Neural cell (in vitro differentiated cells): ENCODE measurements at regions not wholly inside any gene's neighbourhood (a gene's known extent, or its start where the extent isn't known, plus 50 kb on each side); places are given as distances from the start of the nearest gene placed in this dataset.

Source experiments
- H2AFZ ChIP-seq: fragments of 200-600, 300-800 bp; sonication (generic), shearing (Covaris generic); 2 replicates; pipeline ENCODE4 v1.6.0; 2014; ENCODE audit warnings: low read depth, mild to moderate bottlenecking, antibody characterized with exemption, low read length, moderate library complexity
- H3F3A ChIP-seq: fragments of 200-600 bp; shearing (Covaris generic); 2 replicates; pipeline ENCODE4 v1.6.1; 2016; ENCODE audit warnings: mild to moderate bottlenecking, moderate library complexity, mixed read lengths, antibody characterized with exemption, low read length; ENCODE audit not compliant: insufficient read depth, poor library complexity, severe bottlenecking
- H3K27ac ChIP-seq: fragments of 200-600, 300-800 bp; sonication (generic), shearing (Covaris generic); 2 replicates; pipeline ENCODE4 v1.5.1; 2014; ENCODE audit warnings: mild to moderate bottlenecking, low read length, moderate library complexity
- H3K27me3 ChIP-seq: fragments of 300-800, 200-600 bp; sonication (generic), shearing (Covaris generic); 2 replicates; pipeline ENCODE4 v1.6.0; 2014; ENCODE audit warnings: mild to moderate bottlenecking, low read depth, low read length, moderate library complexity; ENCODE audit not compliant: insufficient read depth
- H3K36me3 ChIP-seq: fragments of 300-800, 200-600 bp; sonication (generic), shearing (Covaris generic); 2 replicates; pipeline ENCODE4 v1.5.1; 2014; ENCODE audit warnings: mild to moderate bottlenecking, antibody characterized with exemption, low read length, moderate library complexity; ENCODE audit not compliant: insufficient read depth
- H3K4me2 ChIP-seq: fragments of 300-800, 200-600 bp; sonication (generic), shearing (Covaris generic); 2 replicates; pipeline ENCODE4 v1.6.0; 2014; ENCODE audit warnings: mild to moderate bottlenecking, low read length
- H3K4me3 ChIP-seq: fragments of 300-800, 200-600 bp; sonication (generic), shearing (Covaris generic); 2 replicates; pipeline ENCODE4 v1.5.1; 2014; ENCODE audit warnings: mild to moderate bottlenecking, low read length, moderate library complexity
- H3K79me2 ChIP-seq: fragments of 200-600 bp; shearing (Covaris generic); replicated peaks from 2 replicates; pipeline ENCODE4 v1.6.0; 2014; ENCODE audit warnings: mild to moderate bottlenecking, low read length, moderate library complexity; ENCODE audit not compliant: insufficient read depth
- H3K9ac ChIP-seq: fragments of 300-800, 200-600 bp; sonication (generic), shearing (Covaris generic); 2 replicates; pipeline ENCODE4 v1.6.1; 2016; ENCODE audit warnings: mild to moderate bottlenecking, low read length, mixed read lengths
- H3K9me2 ChIP-seq: fragments of 200-600 bp; shearing (Covaris generic); 2 replicates; pipeline ENCODE4 v1.6.1; 2016; ENCODE audit warnings: mild to moderate bottlenecking, low read length, mixed read lengths; ENCODE audit not compliant: insufficient read depth
- H3K9me3 ChIP-seq: fragments of 200-600, 300-800 bp; sonication (generic), shearing (Covaris generic); 2 replicates; pipeline ENCODE4 v1.6.1; 2016; ENCODE audit warnings: mild to moderate bottlenecking, mixed run types, low read length, moderate library complexity, mixed read lengths
- H4K20me1 ChIP-seq: fragments of 200-600 bp; shearing (Covaris generic); 2 replicates; pipeline ENCODE4 v1.6.1; 2016; ENCODE audit warnings: mild to moderate bottlenecking, mixed run types; ENCODE audit not compliant: insufficient read depth
- CTCF ChIP-seq: fragments of 450-650 bp; IDR thresholded peaks from 2 replicates; pipeline ENCODE4 v1.5.1; 2014; ENCODE audit warnings: antibody characterized with exemption, mild to moderate bottlenecking, moderate library complexity; ENCODE audit not compliant: poor library complexity, severe bottlenecking
- EP300 ChIP-seq: fragments of 450-650 bp; conservative IDR thresholded peaks from 2 replicates; pipeline ENCODE4 v1.6.1; 2014; ENCODE audit warnings: antibody characterized with exemption, mild to moderate bottlenecking, moderate library complexity; ENCODE audit not compliant: poor library complexity, severe bottlenecking
- EZH2 ChIP-seq: fragments of 200-600, 300-800 bp; shearing (Covaris generic), sonication (generic); IDR thresholded peaks from 2 replicates; pipeline ENCODE4 v1.6.1; 2014; ENCODE audit warnings: antibody characterized with exemption, low read length, borderline replicate concordance, mild to moderate bottlenecking; ENCODE audit not compliant: insufficient read depth, poor library complexity, severe bottlenecking
- MXI1 ChIP-seq: fragments of 450-650 bp; conservative IDR thresholded peaks from 2 replicates; pipeline ENCODE4 v1.6.1; 2014; ENCODE audit warnings: antibody characterized with exemption, mild to moderate bottlenecking; ENCODE audit not compliant: poor library complexity, severe bottlenecking
- POLR2AphosphoS5 ChIP-seq: IDR thresholded peaks from 2 replicates; pipeline ENCODE4 v1.6.1; 2012
- RAD21 ChIP-seq: fragments of 450-650 bp; conservative IDR thresholded peaks from 2 replicates; pipeline ENCODE4 v1.6.1; 2014; ENCODE audit warnings: antibody characterized with exemption, mild to moderate bottlenecking, moderate library complexity
- SMC3 ChIP-seq: fragments of 450-650 bp; conservative IDR thresholded peaks from 2 replicates; pipeline ENCODE4 v1.6.1; 2014; ENCODE audit warnings: antibody characterized with exemption, mild to moderate bottlenecking, moderate library complexity; ENCODE audit not compliant: poor library complexity
- TAF1 ChIP-seq: IDR thresholded peaks from 2 replicates; pipeline ENCODE4 v1.6.1; 2012; ENCODE audit warnings: low read depth
- TF ChIP-seq, protein P1 (sequence below): IDR thresholded peaks from 2 replicates; pipeline ENCODE4 v1.6.1; 2012; ENCODE audit warnings: borderline replicate concordance

GRCh38 chr6:97405818-97406409 lies 122.9 kb upstream of the MMS22L start:
- Histone ChIP-seq H3K9ac (no peak overlapping the region), H3K27ac (no peak overlapping the region), H3K4me3 (no peak overlapping the region), H3K9me3 (no peaks in the 10 kb centered on the region), H3K27me3 (no peaks in the 10 kb centered on the region), H3K79me2 (no peaks in the 10 kb centered on the region), H3K36me3 (no peaks in the 10 kb centered on the region), H3F3A (no peaks in the 10 kb centered on the region), H3K9me2 (no peaks in the 10 kb centered on the region), H4K20me1 (no peaks in the 10 kb centered on the region), H2AFZ (no peak overlapping the region), H3K4me2 (no peak overlapping the region)
- TF ChIP-seq TAF1 (no peak), CTCF (no peak), RAD21 (no peak), SMC3 (no peak), EZH2 (no peak), EP300 (no peak), POLR2AphosphoS5 (no peak), MXI1 (no peak)
- TF ChIP-seq, protein P1, sequence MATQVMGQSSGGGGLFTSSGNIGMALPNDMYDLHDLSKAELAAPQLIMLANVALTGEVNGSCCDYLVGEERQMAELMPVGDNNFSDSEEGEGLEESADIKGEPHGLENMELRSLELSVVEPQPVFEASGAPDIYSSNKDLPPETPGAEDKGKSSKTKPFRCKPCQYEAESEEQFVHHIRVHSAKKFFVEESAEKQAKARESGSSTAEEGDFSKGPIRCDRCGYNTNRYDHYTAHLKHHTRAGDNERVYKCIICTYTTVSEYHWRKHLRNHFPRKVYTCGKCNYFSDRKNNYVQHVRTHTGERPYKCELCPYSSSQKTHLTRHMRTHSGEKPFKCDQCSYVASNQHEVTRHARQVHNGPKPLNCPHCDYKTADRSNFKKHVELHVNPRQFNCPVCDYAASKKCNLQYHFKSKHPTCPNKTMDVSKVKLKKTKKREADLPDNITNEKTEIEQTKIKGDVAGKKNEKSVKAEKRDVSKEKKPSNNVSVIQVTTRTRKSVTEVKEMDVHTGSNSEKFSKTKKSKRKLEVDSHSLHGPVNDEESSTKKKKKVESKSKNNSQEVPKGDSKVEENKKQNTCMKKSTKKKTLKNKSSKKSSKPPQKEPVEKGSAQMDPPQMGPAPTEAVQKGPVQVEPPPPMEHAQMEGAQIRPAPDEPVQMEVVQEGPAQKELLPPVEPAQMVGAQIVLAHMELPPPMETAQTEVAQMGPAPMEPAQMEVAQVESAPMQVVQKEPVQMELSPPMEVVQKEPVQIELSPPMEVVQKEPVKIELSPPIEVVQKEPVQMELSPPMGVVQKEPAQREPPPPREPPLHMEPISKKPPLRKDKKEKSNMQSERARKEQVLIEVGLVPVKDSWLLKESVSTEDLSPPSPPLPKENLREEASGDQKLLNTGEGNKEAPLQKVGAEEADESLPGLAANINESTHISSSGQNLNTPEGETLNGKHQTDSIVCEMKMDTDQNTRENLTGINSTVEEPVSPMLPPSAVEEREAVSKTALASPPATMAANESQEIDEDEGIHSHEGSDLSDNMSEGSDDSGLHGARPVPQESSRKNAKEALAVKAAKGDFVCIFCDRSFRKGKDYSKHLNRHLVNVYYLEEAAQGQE: no peak

DNA sequence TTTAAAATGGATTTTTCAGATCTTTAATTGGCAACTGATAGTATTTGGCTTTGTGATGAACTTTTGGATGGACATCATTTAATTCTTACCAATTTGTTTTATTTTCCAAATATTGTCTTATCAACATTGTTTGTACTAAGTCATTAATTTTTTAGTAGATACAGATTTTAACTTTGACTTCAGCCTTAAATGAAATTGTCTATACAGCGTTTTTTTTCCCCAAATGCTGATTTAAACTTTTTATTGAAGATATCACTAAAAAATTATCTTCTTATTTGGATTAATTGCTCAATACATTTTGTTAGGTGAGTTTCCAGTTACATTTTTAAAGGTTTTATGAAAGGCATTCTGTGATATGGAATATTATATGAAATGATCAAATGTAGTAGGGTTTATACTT lies 123.6 kb upstream of the MMS22L start:
- Histone ChIP-seq H4K20me1 (no peaks in the 10 kb centered on the region), H3F3A (no peaks in the 10 kb centered on the region), H3K27ac (no peak overlapping the region), H3K79me2 (no peaks in the 10 kb centered on the region), H3K9ac (no peak overlapping the region), H3K4me3 (no peak overlapping the region), H3K9me2 (no peaks in the 10 kb centered on the region), H3K27me3 (no peaks in the 10 kb centered on the region), H2AFZ (no peak overlapping the region), H3K36me3 (no peaks in the 10 kb centered on the region), H3K9me3 (no peaks in the 10 kb centered on the region), H3K4me2 (no peak overlapping the region)
- TF ChIP-seq TAF1: no peak

DNA sequence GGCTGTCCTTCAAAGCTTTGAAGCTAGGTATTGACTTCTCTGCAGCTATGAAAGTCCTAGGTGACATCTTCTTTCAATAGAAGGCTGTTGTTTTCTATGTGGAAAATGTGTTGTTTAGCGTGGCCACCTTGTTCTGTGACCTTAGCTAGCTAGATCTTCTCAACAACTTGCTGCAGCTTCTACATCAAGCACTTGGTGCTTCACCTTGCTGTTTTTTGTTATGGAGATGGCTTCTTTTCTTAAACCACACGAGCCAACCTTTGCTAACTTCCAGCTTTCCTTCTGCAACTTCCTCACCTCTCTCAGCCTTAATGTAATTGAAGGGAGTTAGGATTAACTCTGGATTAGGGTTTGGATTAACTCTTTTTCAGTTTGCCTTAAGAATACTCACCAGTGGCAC lies 128.6 kb upstream of the MMS22L start:
- no peak overlapping the region for H3K4me2 ChIP-seq
- no peak overlapping the region for H3K9ac ChIP-seq
- H4K20me1 ChIP-seq: no peaks in the 10 kb centered on the region
- H3K9me2 ChIP-seq: no peaks in the 10 kb centered on the region
- H3K36me3 ChIP-seq: no peaks in the 10 kb centered on the region
- H3K27me3 ChIP-seq: no peaks in the 10 kb centered on the region
- TF ChIP-seq, protein P1: no peak
- no peak for TF ChIP-seq EZH2
- no peak for TF ChIP-seq EP300
- TF ChIP-seq SMC3: no peak
- no peak for TF ChIP-seq MXI1
- no peak for TF ChIP-seq CTCF
- TF ChIP-seq RAD21: no peak
- TF ChIP-seq POLR2AphosphoS5: no peak
- TF ChIP-seq TAF1: no peak
- no peaks in the 10 kb centered on the region for H3K79me2 ChIP-seq
- H3F3A ChIP-seq: no peaks in the 10 kb centered on the region
- H3K9me3 ChIP-seq: no peaks in the 10 kb centered on the region
- no peak overlapping the region for H3K27ac ChIP-seq
- H2AFZ ChIP-seq: no peak overlapping the region
- H3K4me3 ChIP-seq: no peak overlapping the region
